H4 (cell line): ENCODE measurements at regions not wholly inside any gene's neighbourhood (a gene's known extent, or its start where the extent isn't known, plus 50 kb on each side); places are given as distances from the start of the nearest gene placed in this dataset.
"Not testable (repeated sequence)": the region's sequence is repeated elsewhere in the genome, so short reads cannot be mapped to it uniquely, and the experiment has no call there.

Experiments
- DNase-seq: peaks from one replicate; pipeline ENCODE4 v3.0.0-alpha.2; 2015; ENCODE audit warnings: low spot score

- peak; percentile 86 for DNase-seq
Observed at GRCh38 chr7:68176974-68177373, 1180.3 kb downstream of the TYW1 start.

- no peak for DNase-seq
Observed at GRCh38 chr7:68180761-68181160, 1184.1 kb downstream of the TYW1 start.

DNA sequence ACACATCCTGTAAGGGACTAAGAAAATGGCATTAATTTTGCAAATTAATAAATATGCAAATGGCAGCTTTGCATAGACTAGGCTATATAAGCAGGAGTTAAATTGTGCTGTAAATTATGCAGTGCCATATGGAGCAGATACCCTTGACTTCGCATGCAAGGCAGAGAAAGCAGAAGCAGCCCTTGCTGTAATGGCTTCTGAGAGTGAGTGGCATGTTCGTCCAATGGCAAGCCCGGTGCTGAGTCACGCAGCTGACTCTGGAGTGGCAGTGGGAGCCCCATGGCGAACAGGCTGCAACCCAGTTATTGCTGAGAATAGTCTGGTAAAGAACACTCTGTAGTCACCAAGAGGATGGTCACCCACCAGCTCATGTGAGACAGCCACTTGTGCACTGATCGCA, 1186.5 kb downstream of the TYW1 start:
- no peak for DNase-seq

DNA sequence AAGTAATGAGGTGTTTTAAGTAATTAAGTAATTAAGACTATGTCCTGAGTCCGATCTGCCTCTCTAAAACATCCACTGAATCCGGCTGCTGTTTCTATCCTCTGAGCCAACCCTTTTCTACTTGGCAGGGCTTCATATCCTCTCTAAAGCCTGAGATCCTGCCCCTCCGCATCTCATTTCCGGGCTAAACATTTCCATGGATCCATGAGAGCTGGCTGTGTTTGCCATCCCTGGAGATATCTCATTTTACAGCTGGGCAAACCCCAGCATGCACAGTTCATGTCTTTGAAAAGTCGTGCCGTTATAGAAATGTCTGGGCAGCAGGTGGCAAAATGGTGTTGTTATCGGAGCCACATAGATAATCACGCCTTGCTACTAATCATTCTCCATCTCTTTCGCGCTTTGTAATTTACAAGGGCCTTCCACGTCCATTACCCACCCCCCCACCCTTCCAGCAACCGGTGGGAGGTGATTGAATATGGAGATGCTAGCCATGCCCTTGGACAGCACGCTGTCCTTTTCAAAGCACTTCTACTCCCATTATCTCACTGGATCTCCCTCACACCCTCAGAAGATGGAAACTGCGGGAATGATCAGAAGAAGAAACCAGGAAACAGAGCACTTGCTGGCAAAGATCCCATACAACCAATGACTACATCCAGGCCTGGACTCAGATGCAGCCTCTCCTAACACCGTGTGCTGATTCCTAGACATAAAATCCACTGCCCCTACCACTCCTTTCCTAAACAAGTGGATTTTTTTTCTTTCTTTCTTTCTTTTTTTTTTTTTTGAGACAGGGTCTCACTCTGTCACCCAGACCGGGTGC, 1189.2 kb downstream of the TYW1 start:
- no peak for DNase-seq

- peak; percentile 43 for DNase-seq
Observed at GRCh38 chr7:68187532-68187931, 1190.9 kb downstream of the TYW1 start.

DNA sequence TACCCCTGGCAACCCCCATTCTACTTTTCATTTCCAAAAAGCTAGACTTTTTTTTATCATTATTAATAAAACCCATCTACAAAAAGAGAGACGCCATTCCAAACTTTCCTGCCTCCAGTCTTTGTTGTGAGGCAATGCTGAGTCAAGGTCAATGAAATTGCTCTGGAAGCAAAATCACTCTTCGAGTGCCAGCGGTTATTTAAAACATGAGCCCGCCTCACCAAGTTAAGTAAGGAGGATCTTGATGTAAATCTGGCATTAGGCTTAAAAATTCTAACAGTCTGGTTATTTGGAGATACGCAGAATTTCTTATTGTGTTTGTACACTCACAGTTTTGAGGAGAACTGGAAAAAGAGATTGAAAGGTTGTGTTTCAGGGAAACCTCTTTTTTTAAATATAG, 1196.3 kb downstream of the TYW1 start:
- no peak for DNase-seq

GRCh38 chr7:68195642-68196041, 1199.0 kb downstream of the TYW1 start:
- DNase-seq = not testable (repeated sequence)

DNA sequence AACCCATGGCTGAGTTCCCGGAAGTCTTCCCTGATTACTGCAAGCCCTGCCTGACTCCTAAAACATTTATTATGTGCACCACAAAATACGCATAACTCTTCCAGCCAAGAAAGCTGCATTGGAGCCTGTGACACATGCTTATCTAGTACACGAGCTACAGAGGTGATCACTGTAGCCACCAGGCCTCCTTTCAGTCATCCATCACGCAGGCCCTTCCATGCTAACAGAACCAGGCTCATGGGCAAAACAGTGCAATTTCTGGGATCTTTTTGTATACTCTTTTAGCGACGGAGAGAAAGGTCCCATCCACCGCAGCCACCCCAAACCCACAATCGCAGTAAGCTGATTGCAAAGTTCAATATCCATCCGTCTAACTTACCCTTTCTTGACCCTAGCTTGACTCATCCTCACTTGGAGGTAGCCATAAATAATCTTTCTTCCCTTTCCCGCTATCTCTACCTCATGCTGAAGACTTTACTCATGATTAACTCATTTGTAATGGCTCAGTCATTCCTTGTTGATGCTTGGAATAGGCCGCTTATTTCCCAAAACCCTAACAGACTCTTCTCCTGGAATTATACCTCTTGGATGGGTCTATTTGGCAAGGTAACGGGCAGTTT, 1203.5 kb downstream of the TYW1 start:
- DNase-seq = no peak

- no peak for DNase-seq
Observed at GRCh38 chr7:68203251-68203650, 1206.6 kb downstream of the TYW1 start.

DNA sequence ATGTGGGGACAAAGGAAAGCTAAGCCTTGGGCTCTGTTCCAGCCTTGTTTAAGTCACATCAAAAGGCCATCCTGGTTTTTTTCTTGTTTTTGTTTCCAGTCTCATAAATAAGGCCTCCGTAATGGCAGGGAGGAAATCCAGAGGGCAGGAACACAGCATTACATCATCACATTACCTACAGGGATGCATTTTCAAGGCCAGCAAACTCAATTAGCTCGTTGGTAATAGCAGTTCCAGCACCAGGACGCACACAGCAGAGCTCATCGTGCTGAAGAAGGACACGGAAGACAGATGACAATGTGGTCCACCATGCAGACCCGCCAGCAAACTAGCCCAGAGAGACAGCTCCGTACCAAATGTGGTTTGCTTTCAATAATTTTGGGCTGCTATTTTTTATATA, 1209.2 kb downstream of the TYW1 start:
- DNase-seq = no peak

- no peak for DNase-seq
Observed at GRCh38 chr7:68206946-68207485, 1210.4 kb downstream of the TYW1 start.

DNA sequence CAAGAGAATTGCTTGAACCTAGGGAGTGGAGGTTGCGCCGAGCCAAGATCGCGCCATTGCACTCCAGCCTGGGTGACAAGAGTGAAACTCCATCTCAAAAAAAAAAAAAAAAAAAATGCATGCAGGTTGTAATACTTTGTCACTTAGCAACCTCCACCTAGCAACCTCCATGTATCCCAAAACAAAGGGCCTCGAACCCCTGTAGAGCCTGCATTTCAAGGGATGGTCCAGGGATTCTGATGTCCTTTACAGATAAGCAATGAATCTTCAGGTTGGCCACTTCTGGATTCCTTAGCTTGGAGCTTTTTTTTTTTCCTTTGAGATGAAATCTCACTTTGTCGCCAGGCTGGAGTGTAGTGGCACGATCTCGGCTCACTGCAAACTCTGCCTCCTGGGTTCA, 1211.0 kb downstream of the TYW1 start:
- DNase-seq = no peak

- no peak for DNase-seq
Observed at GRCh38 chr7:68209486-68209885, 1212.9 kb downstream of the TYW1 start.

GRCh38 chr7:68213838-68214237, 1217.2 kb downstream of the TYW1 start:
- DNase-seq = no peak

DNA sequence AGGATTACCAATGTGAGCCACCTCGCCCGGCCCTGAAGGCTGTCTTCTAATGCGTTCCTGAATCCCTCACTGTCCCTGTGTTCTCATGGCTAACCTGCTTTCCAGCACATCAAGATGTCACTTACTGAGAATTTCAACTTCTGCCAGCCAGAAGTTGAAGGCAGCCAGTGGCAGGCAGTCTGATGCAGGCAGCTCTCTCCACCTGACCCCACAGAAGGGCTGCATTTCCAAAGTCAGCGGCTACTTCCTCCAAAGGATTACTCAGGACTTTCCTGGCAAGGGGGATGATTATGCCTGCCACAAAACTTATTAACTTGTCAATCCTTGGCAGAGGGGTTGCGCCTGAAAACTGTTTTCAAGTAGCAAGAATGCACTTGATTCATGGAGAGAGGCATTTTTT, 1219.4 kb downstream of the TYW1 start:
- DNase-seq = no peak

- no peak for DNase-seq
Observed at GRCh38 chr7:68217426-68217825, 1220.8 kb downstream of the TYW1 start.

DNA sequence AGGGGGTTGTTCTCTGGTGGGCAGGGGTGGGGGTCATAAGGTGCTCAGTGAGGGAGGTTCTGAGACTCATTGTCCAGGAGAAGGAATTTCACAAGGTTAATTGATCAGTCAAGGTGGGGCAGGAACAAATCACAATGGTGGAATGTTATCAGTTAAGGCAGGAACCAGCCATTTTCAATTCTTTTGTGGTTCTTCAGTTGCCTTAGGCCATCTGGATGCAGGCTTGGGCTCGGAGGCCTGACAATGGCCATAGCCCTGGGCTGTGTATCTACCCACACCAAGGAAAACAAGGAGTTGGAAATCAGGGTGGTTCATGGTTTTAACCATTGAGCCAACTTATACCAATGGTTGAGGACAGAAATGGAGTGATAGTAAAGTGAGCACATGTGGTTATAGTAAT, 1221.8 kb downstream of the TYW1 start:
- DNase-seq = no peak

DNA sequence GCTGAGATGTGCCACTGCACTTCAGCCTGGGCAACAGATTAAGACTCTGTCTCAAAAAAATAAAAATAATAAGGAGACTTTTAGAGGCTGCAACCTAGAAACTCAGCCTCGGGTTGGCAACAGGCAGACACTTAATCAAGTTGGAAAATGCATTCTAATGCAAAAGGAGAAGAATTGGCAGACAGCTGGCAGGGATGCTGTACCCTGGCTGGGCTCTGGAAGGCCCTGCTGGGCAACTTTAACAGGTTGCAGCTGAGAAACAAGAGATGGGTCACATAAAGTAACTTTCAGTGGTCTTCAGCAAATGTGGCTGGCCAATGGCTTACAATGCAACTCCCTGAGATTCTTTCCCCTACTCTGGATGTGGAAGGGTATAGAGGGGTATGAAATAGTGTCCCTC, 1225.7 kb downstream of the TYW1 start:
- no peak for DNase-seq

DNA sequence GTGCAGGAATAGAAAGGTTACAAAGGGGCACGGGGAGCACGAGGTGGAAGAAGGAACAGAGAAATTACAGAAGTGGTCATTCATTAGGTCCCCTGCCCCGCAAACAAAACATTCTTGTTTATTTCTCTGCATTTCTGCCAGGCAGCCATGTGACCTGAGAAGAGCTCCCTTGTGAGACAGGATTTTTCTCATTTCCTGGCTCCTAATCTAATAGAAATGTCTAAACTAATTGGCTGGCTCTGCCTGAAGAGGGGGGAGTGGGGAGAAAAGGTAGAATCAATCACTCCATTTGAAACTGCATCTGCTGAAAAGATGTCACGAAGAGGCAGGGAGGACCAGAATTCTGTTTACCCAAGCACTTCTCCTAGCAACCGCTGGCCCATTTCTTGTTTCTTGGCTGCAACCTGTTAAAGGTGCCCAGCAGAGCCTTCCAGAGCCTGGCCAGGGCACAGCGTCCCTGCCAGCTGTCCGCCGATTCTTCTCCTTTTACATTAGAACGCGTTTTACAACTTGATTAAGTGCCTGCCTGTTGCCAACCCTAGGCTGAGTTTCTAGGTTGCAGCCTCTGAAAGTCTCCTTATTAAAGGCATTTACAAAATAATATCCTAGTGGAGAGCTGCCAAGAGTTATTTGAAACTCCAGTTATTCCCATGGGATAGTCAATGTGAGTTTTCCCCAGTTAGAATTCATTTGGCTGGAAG, 1227.6 kb downstream of the TYW1 start:
- no peak for DNase-seq

DNA sequence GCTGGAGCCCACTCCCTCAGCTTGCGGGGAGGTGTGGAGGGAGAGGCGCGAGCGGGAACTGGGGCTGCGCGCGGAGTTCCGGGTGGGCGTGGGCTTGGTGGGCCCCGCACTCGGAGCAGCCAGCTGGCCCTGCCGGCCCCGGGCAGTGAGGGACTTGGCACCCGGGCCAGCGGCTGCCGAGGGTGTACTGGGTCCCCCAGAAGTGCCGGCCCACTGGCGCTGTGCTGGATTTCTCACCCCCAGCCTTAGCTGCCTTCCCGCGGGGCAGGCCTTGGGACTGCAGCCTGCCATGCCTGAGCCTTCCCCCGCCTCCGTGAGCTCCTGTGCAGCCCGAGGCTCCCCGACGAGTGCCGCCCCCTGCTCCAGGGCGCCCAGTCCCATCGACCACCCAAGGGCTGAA, 1234.4 kb downstream of the TYW1 start:
- not testable (repeated sequence) for DNase-seq

DNA sequence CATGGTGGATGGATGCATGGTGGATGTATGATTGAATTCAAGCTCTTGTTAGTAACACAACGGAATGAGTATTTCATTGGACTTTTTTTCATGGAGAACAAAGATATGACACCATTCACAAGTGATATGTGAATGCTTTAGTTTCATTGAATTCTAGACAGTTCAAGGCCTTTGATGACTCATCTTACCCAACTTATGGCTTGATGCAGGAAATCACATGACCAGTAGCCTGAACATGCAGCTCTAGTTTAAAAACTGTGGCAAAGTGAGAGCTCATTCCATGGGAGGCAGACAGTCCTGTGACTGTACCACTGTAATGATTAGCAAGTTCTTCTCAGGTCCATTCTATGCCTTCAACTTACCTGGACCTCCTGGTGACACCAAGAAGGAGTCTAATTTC, 1239.3 kb downstream of the TYW1 start:
- no peak for DNase-seq

GRCh38 chr7:68238204-68238805, 1241.7 kb downstream of the TYW1 start:
- no peak for DNase-seq
